ENCODE measurements at regions not wholly inside any gene's neighbourhood (a gene's known extent, or its start where the extent isn't known, plus 50 kb on each side); places are given as distances from the start of the nearest gene placed in this dataset.

- TF ChIP-seq CTCF (conservative IDR thresholded peaks at IDR 0.05 in 1 of 2, IDR thresholded peaks at IDR 0.05 in 1 of 2; ENCODE audit: low read depth in 1 of 2, low read length in 2 of 2) (no peak), EZH2 (IDR thresholded peaks at IDR 0.05; ENCODE audit: low read length, missing control alignments) (no peak)
Measured at GRCh38 chr6:86079938-86080337, 437.3 kb upstream of the SYNCRIP start.

All from fibroblast of lung (primary cell).